ENCODE measurements at regions not wholly inside any gene's neighbourhood (a gene's known extent, or its start where the extent isn't known, plus 50 kb on each side); places are given as distances from the start of the nearest gene placed in this dataset.
"Not testable (repeated sequence)": the region's sequence is repeated elsewhere in the genome, so short reads cannot be mapped to it uniquely, and the experiment has no call there.

- Histone ChIP-seq H3K27me3 (ENCODE audit: control insufficient read depth, insufficient read depth, low read length) (no peaks in the 10 kb centered on the region), H3K36me3 (ENCODE audit: control insufficient read depth in 2 of 3, insufficient read depth in 3 of 3, low read length in 3 of 3) (no peaks in the 10 kb centered on the region), H3K9ac (ENCODE audit: low read length in 3 of 3) (no peak overlapping the region), H3K9me3 (ENCODE audit: control insufficient read depth in 2 of 3, insufficient read depth in 1 of 3, low read length in 3 of 3) (no peaks in the 10 kb centered on the region), H3K27ac (ENCODE audit: low read depth in 2 of 2, low read length in 2 of 2) (no peak overlapping the region), H3K4me1 (ENCODE audit: control insufficient read depth in 2 of 3, insufficient read depth in 2 of 3, low read depth in 1 of 3, low read length in 3 of 3) (no peaks in the 10 kb centered on the region), H3K4me3 (ENCODE audit: low read length in 3 of 3) (no peak overlapping the region)
- DNase-seq (no peak), FAIRE-seq (no peak)
- no peak for TF ChIP-seq CTCF (IDR thresholded peaks at IDR 0.05; ENCODE audit: borderline replicate concordance, extremely low read depth, insufficient read depth)
- intact Hi-C loops (cut with DNase I), result no loop called here
Measured at GRCh38 chr12:66755727-66756395, 77.0 kb upstream of the GRIP1 start.

- intact Hi-C loops (cut with DNase I), result no loop called here
- no peak for TF ChIP-seq CTCF (IDR thresholded peaks at IDR 0.05; ENCODE audit: borderline replicate concordance, extremely low read depth, insufficient read depth)
- FAIRE-seq, result no peak
- Histone ChIP-seq H3K9me3 (ENCODE audit: control insufficient read depth in 2 of 3, insufficient read depth in 1 of 3, low read length in 3 of 3) (no peaks in the 10 kb centered on the region), H3K9ac (ENCODE audit: low read length in 3 of 3) (no peak overlapping the region), H3K27ac (ENCODE audit: low read depth in 2 of 2, low read length in 2 of 2) (no peak overlapping the region), H3K27me3 (ENCODE audit: control insufficient read depth, insufficient read depth, low read length) (no peaks in the 10 kb centered on the region), H3K4me1 (ENCODE audit: control insufficient read depth in 2 of 3, insufficient read depth in 2 of 3, low read depth in 1 of 3, low read length in 3 of 3) (no peaks in the 10 kb centered on the region), H3K4me3 (ENCODE audit: low read length in 3 of 3) (no peak overlapping the region), H3K36me3 (ENCODE audit: control insufficient read depth in 2 of 3, insufficient read depth in 3 of 3, low read length in 3 of 3) (no peaks in the 10 kb centered on the region)
- no peak for DNase-seq
Measured at GRCh38 chr12:66756631-66757030, 77.8 kb upstream of the GRIP1 start.

DNA sequence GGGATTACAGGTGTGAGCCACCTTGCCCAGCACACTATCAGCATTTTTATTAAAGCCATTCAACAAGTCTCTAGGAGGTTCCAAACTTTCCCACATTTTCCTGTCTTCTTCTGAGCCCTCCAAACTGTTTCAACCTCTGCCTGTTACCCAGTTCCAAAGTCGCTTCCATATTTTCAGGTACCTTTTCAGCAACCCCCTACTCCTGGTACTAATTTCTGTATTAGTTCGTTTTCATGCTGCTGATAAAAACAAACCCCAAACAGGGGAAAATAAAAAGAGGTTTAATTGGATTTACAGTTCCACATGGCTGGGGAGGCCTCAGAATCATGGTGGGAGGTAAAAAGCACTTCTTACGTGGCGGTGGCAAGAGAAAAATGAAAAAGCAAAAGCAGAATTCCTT lies 81.2 kb upstream of the GRIP1 start:
- FAIRE-seq; H3K9ac ChIP-seq (ENCODE audit: low read length in 3 of 3); H3K4me3 ChIP-seq (ENCODE audit: low read length in 3 of 3); H3K27me3 ChIP-seq (ENCODE audit: control insufficient read depth, insufficient read depth, low read length); intact Hi-C loops (cut with DNase I); DNase-seq; H3K27ac ChIP-seq (ENCODE audit: low read depth in 2 of 2, low read length in 2 of 2); H3K9me3 ChIP-seq (ENCODE audit: control insufficient read depth in 2 of 3, insufficient read depth in 1 of 3, low read length in 3 of 3); H3K36me3 ChIP-seq (ENCODE audit: control insufficient read depth in 2 of 3, insufficient read depth in 3 of 3, low read length in 3 of 3); H3K4me1 ChIP-seq (ENCODE audit: control insufficient read depth in 2 of 3, insufficient read depth in 2 of 3, low read depth in 1 of 3, low read length in 3 of 3): not testable (repeated sequence)

DNA sequence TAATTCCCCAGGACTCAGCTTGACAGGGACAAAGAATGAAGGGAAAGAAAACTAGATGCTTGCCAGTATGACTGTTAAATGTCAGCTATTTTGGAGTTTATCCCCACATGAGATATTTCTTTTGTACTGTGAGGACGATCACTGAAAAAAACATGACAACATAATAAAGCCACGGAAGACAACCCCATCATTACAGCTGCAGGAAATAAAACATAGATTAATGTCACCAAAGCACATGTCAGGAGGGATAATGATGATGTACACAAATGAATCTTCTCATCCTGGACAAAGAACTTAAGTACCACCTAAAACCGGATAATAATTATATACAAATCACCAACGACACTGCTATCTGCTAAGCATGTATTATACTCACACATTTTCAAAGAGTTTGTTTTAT lies 84.6 kb upstream of the GRIP1 start:
- intact Hi-C loops (cut with DNase I), result no loop called here
- TF ChIP-seq CTCF (IDR thresholded peaks at IDR 0.05; ENCODE audit: borderline replicate concordance, extremely low read depth, insufficient read depth), result no peak
- no peak for DNase-seq
- Histone ChIP-seq H3K9me3 (ENCODE audit: control insufficient read depth in 2 of 3, insufficient read depth in 1 of 3, low read length in 3 of 3) (no peaks in the 10 kb centered on the region), H3K27ac (ENCODE audit: low read depth in 2 of 2, low read length in 2 of 2) (no peak overlapping the region), H3K9ac (ENCODE audit: low read length in 3 of 3) (no peak overlapping the region), H3K36me3 (ENCODE audit: control insufficient read depth in 2 of 3, insufficient read depth in 3 of 3, low read length in 3 of 3) (no peaks in the 10 kb centered on the region), H3K27me3 (ENCODE audit: control insufficient read depth, insufficient read depth, low read length) (no peaks in the 10 kb centered on the region), H3K4me1 (ENCODE audit: control insufficient read depth in 2 of 3, insufficient read depth in 2 of 3, low read depth in 1 of 3, low read length in 3 of 3) (no peaks in the 10 kb centered on the region), H3K4me3 (ENCODE audit: low read length in 3 of 3) (no peak overlapping the region)
- no peak for FAIRE-seq

Measured in kidney (tissue), 13 donors.